Peyer's patch (tissue), 4 donors: ENCODE measurements at regions not wholly inside any gene's neighbourhood (a gene's known extent, or its start where the extent isn't known, plus 50 kb on each side); places are given as distances from the start of the nearest gene placed in this dataset.

Experiments
- POLR2A ChIP-seq, 2 donors: fragments of 450-650 bp; IDR thresholded peaks; one replicate each; pipeline ENCODE4 v1.5.1; 2017; ENCODE audit warnings: antibody characterized with exemption in 2 of 2, mild to moderate bottlenecking in 2 of 2, moderate library complexity in 2 of 2
- TF ChIP-seq, protein P1 (sequence below), 6 experiments: fragments of 450-650 bp in 4 of 6; fragments of 200-600 bp in 2 of 6; sonication (generic) in 1 of 6; IDR thresholded peaks; one replicate each; pipeline ENCODE4 v1.5.1; 2017 to 2019; ENCODE audit warnings: antibody characterized with exemption in 6 of 6, mild to moderate bottlenecking in 3 of 6, moderate library complexity in 1 of 6

DNA sequence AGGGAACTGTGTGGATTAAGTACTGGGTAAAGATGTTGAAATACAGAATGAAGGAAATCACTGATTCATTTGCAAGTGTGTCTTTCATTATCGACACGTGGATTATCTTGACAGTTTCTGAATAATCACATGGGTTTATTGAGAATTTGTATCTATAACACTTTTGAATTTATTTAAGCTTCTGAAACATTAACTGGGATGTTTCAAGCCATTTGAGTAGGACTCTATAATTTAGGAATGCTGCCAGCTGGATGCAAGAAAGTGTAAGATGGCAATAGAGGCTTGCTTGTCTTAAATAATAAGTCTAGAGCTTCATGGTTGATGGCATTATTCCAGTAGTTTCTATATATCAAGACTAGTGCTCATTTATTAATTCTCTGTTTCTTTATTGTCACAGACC is 1100.7 kb upstream of the GHITM start:
- TF ChIP-seq, protein P1, sequence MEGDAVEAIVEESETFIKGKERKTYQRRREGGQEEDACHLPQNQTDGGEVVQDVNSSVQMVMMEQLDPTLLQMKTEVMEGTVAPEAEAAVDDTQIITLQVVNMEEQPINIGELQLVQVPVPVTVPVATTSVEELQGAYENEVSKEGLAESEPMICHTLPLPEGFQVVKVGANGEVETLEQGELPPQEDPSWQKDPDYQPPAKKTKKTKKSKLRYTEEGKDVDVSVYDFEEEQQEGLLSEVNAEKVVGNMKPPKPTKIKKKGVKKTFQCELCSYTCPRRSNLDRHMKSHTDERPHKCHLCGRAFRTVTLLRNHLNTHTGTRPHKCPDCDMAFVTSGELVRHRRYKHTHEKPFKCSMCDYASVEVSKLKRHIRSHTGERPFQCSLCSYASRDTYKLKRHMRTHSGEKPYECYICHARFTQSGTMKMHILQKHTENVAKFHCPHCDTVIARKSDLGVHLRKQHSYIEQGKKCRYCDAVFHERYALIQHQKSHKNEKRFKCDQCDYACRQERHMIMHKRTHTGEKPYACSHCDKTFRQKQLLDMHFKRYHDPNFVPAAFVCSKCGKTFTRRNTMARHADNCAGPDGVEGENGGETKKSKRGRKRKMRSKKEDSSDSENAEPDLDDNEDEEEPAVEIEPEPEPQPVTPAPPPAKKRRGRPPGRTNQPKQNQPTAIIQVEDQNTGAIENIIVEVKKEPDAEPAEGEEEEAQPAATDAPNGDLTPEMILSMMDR (IDR thresholded peaks at IDR 0.05), result no peak
- no peak for TF ChIP-seq POLR2A (IDR thresholded peaks at IDR 0.05)
